ENCODE measurements at regions not wholly inside any gene's neighbourhood (a gene's known extent, or its start where the extent isn't known, plus 50 kb on each side); places are given as distances from the start of the nearest gene placed in this dataset.

DNA sequence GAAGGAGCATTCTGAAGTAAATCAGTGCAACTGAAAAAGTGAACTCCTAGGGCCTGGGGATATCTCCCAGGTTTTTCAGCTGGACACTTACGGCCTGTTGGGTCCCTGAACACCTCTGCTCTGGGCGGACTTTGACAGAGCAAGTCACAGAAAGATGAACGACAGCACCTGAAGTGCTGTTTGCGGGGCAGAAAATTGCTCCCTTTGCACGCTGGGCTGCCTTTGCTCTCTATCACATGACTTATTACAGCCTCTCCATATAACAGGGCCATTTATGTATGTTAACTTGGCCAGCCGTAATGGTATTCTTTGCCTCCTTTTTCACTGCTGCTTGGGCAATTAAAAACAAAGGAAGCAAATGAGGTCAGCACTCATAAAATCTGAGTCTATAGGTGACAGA lies 332.9 kb downstream of the BARHL2 start:
- no peak for TF ChIP-seq MNT (IDR thresholded peaks at IDR 0.05)
- TF ChIP-seq NONO (IDR thresholded peaks at IDR 0.05): no peak
- no peak for TF ChIP-seq NONO (CRISPR knock-in tag; conservative IDR thresholded peaks at IDR 0.05)
- no peak for TF ChIP-seq YEATS2 (CRISPR knock-in tag; IDR thresholded peaks at IDR 0.05; ENCODE audit: borderline replicate concordance)

Data from HepG2 (cell line).